Thyroid gland (tissue), 4 donors: ENCODE measurements at regions not wholly inside any gene's neighbourhood (a gene's known extent, or its start where the extent isn't known, plus 50 kb on each side); places are given as distances from the start of the nearest gene placed in this dataset.

Experiments used
- CTCF ChIP-seq, 6 experiments: fragments of 200-600 bp in 3 of 6; fragments of 450-650 bp in 3 of 6; sonication (generic) in 3 of 6; IDR thresholded peaks; one replicate each; pipeline ENCODE4 v1.5.1; 2016 to 2019; ENCODE audit warnings: antibody characterized with exemption in 6 of 6, mild to moderate bottlenecking in 2 of 6, inconsistent platforms in 1 of 6, moderate library complexity in 1 of 6
- POLR2A ChIP-seq, 2 donors: fragments of 450-650 bp; IDR thresholded peaks; one replicate each; pipeline ENCODE4 v1.6.1; 2017; ENCODE audit warnings: antibody characterized with exemption in 2 of 2, mild to moderate bottlenecking in 2 of 2, moderate library complexity in 1 of 2

DNA sequence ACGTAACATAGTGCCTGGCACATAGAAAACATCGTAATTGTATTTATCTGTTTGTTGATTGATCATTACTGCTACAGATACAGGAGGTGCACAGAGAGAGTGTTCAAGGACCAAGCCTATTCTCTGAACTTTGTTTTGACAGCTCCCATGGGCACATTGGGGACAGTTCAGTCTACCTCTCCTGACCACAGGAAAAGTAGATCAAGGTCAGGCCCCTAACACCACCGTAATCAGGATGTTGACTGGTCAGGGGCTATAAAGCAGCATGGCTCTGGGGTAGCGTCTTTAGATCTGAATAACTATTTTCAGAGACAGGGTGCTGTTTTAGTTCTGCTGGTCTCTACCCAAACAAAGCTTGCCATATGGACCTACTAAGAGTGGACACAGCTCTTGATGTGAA is 223.1 kb upstream of the IRF2BP2 start:
- TF ChIP-seq CTCF (IDR thresholded peaks at IDR 0.05) (no peak), POLR2A (IDR thresholded peaks at IDR 0.05) (no peak)
